Left lung (tissue), 4 donors: ENCODE measurements at regions not wholly inside any gene's neighbourhood (a gene's known extent, or its start where the extent isn't known, plus 50 kb on each side); places are given as distances from the start of the nearest gene placed in this dataset.
"Not testable (repeated sequence)": the region's sequence is repeated elsewhere in the genome, so short reads cannot be mapped to it uniquely, and the experiment has no call there.

Experiments used
- ATAC-seq: fragments of 200-7000 bp; cut with Tn5 transposase; one replicate; pipeline ENCODE4 v1.9.1; 2020; ENCODE audit warnings: moderate library complexity
- DNase-seq, 4 donors: peaks; one replicate each; pipeline ENCODE4 v3.0.0-alpha.2; 2013 to 2020
- H3K27ac ChIP-seq, 2 donors: fragments of 200-600 bp; sonication (generic) in 1 of 2; one replicate each; pipeline versions ENCODE4 v1.5.0 to v1.8.0; 2020 to 2021
- H3K27me3 ChIP-seq, 2 donors: fragments of 200-600 bp; sonication (generic) in 1 of 2; one replicate each; pipeline versions ENCODE4 v1.5.0 to v1.8.0; 2020 to 2021
- H3K36me3 ChIP-seq, 2 donors: fragments of 200-600 bp; sonication (generic) in 1 of 2; one replicate each; pipeline versions ENCODE4 v1.5.0 to v1.8.0; 2020 to 2021
- H3K4me1 ChIP-seq, 2 donors: fragments of 200-600 bp; one replicate each; pipeline ENCODE4 v1.8.0; 2021
- H3K4me3 ChIP-seq, 2 donors: fragments of 200-600 bp; sonication (generic) in 1 of 2; one replicate each; pipeline versions ENCODE4 v1.5.0 to v1.8.0; 2020 to 2021; ENCODE audit warnings: mild to moderate bottlenecking in 1 of 2
- H3K9me3 ChIP-seq, 2 donors: fragments of 200-600 bp; sonication (generic) in 1 of 2; one replicate each; pipeline versions ENCODE4 v1.5.0 to v1.8.0; 2020 to 2021
- intact Hi-C, 2 donors: fragments of 100-400 bp; cut with DNase I; formaldehyde crosslinking; loops; one replicate each; pipeline versions ENCODE4 v1.11.2 to v1.14.2; 2022
- TF ChIP-seq, protein P1 (sequence below), 2 donors: fragments of 200-600 bp; sonication (generic) in 1 of 2; IDR thresholded peaks; one replicate each; pipeline versions ENCODE4 v1.5.0 to v1.8.0; 2021; ENCODE audit warnings: antibody characterized with exemption in 2 of 2
- donor health status: DM: no; HTN: yes; CAD: no.
- donor health status: DM: no; HTN: no; CAD: no.

- ATAC-seq (no peak), DNase-seq (no peak)
- TF ChIP-seq, protein P1, sequence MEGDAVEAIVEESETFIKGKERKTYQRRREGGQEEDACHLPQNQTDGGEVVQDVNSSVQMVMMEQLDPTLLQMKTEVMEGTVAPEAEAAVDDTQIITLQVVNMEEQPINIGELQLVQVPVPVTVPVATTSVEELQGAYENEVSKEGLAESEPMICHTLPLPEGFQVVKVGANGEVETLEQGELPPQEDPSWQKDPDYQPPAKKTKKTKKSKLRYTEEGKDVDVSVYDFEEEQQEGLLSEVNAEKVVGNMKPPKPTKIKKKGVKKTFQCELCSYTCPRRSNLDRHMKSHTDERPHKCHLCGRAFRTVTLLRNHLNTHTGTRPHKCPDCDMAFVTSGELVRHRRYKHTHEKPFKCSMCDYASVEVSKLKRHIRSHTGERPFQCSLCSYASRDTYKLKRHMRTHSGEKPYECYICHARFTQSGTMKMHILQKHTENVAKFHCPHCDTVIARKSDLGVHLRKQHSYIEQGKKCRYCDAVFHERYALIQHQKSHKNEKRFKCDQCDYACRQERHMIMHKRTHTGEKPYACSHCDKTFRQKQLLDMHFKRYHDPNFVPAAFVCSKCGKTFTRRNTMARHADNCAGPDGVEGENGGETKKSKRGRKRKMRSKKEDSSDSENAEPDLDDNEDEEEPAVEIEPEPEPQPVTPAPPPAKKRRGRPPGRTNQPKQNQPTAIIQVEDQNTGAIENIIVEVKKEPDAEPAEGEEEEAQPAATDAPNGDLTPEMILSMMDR (IDR thresholded peaks at IDR 0.05), result no peak
- H3K9me3 ChIP-seq, result peaks cover 0 to 13% of the 10 kb centered on the region in 2 donors
- no peak overlapping the region for H3K27ac ChIP-seq
- H3K36me3 ChIP-seq, result no peaks in the 10 kb centered on the region
- no peaks in the 10 kb centered on the region for H3K27me3 ChIP-seq
- no peaks in the 10 kb centered on the region for H3K4me1 ChIP-seq
- intact Hi-C loops, result no loop called here
- no peak overlapping the region for H3K4me3 ChIP-seq
Observed at GRCh38 chr16:63130942-63131341, 1094.7 kb upstream of the CDH8 start.

GRCh38 chr16:63129411-63130125 lies 1093.3 kb upstream of the CDH8 start:
- Histone ChIP-seq H3K27ac (no peak overlapping the region), H3K27me3 (no peaks in the 10 kb centered on the region), H3K4me3 (no peak overlapping the region), H3K9me3 (peaks cover 0 to 13% of the 10 kb centered on the region in 2 donors), H3K4me1 (no peaks in the 10 kb centered on the region), H3K36me3 (no peaks in the 10 kb centered on the region)
- DNase-seq (peak in 1 of 4 donors; percentile 61), ATAC-seq (no peak)
- intact Hi-C loops, result no loop called here
- TF ChIP-seq, protein P1 (IDR thresholded peaks at IDR 0.05), result no peak

GRCh38 chr16:63119905-63120304 lies 1083.7 kb upstream of the CDH8 start:
- peak in 1 of 4 donors; percentile 20 for DNase-seq
- intact Hi-C loops, ATAC-seq, H3K4me3 ChIP-seq, H3K27ac ChIP-seq, H3K36me3 ChIP-seq, H3K9me3 ChIP-seq, H3K27me3 ChIP-seq, H3K4me1 ChIP-seq: not testable (repeated sequence)

DNA sequence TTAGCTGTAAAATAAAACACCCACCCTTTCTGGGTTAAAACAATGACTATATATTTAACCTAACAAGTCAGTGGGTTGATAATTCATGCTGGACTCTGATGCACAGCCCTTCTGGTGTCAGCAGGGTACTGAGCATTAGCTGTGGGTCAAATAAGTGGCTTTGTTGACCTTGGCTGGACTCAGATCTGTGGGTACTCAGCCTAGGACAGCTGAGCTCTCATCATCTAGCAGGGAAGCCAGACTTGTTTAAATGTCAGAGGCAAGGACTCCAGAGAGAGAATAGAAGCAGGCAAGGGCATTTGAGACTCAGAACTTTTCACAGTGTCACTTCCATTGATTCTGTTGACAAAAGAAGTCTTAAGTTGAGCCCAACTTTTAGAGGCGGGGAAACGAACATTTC lies 1063.8 kb upstream of the CDH8 start:
- Histone ChIP-seq H3K4me1 (no peaks in the 10 kb centered on the region), H3K36me3 (no peaks in the 10 kb centered on the region), H3K27ac (no peak overlapping the region), H3K4me3 (no peak overlapping the region), H3K27me3 (no peaks in the 10 kb centered on the region), H3K9me3 (peaks cover 0 to 5% of the 10 kb centered on the region in 2 donors)
- no peak for DNase-seq
- TF ChIP-seq, protein P1 (IDR thresholded peaks at IDR 0.05), result no peak
- intact Hi-C loops, result no loop called here
- no peak for ATAC-seq

DNA sequence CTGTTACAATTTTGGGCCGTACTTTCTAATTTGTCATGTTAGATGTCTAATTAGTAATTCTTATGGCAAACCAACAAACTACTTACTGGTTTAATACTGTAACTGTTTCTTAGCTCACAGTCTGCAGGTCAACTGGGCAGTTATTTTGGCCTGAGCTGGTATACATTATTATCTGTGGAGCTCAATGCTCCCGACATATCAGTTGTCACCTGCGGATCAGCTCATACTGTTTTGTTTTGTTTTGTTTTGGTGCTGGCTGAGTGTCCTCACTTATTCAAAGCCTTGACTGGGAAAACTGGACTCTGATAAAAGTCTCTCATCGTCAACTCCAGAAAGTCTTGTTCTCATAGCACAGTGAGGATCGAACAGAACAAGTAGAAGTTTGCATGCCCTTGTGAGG lies 1060.6 kb upstream of the CDH8 start:
- Histone ChIP-seq H3K27ac (no peak overlapping the region), H3K9me3 (peaks cover 0 to 5% of the 10 kb centered on the region in 2 donors), H3K4me3 (no peak overlapping the region), H3K27me3 (no peaks in the 10 kb centered on the region), H3K4me1 (no peaks in the 10 kb centered on the region), H3K36me3 (no peaks in the 10 kb centered on the region)
- intact Hi-C loops, result no loop called here
- DNase-seq (no peak), ATAC-seq (no peak)
- TF ChIP-seq, protein P1 (IDR thresholded peaks at IDR 0.05), result no peak

GRCh38 chr16:63092736-63093135 lies 1056.5 kb upstream of the CDH8 start:
- DNase-seq, result no peak
- H3K27ac ChIP-seq, result no peak overlapping the region
- intact Hi-C loops, result no loop called here
- H3K27me3 ChIP-seq, result no peaks in the 10 kb centered on the region
- ATAC-seq, result no peak
- TF ChIP-seq, protein P1 (IDR thresholded peaks at IDR 0.05), result no peak
- no peaks in the 10 kb centered on the region for H3K4me1 ChIP-seq
- no peaks in the 10 kb centered on the region for H3K36me3 ChIP-seq
- peaks cover 0 to 7% of the 10 kb centered on the region in 2 donors for H3K9me3 ChIP-seq
- H3K4me3 ChIP-seq, result no peak overlapping the region
